Suprapubic skin (tissue), 4 donors: ENCODE measurements at regions not wholly inside any gene's neighbourhood (a gene's known extent, or its start where the extent isn't known, plus 50 kb on each side); places are given as distances from the start of the nearest gene placed in this dataset.

Experiments
- DNase-seq, 2 donors: peaks; one replicate each; pipeline ENCODE4 v3.0.0-alpha.2; 2019; ENCODE audit warnings: low spot score in 2 of 2
- H3K27ac ChIP-seq: fragments of 200-600 bp; sonication (generic); one replicate; pipeline ENCODE4 v1.5.1; 2019
- H3K27me3 ChIP-seq: fragments of 200-600 bp; sonication (generic); one replicate; pipeline ENCODE4 v1.5.1; 2019
- H3K36me3 ChIP-seq: fragments of 200-600 bp; sonication (generic); one replicate; pipeline ENCODE4 v1.5.1; 2019
- H3K4me1 ChIP-seq: fragments of 200-600 bp; sonication (generic); one replicate; pipeline ENCODE4 v1.5.1; 2019
- H3K4me3 ChIP-seq: fragments of 200-600 bp; sonication (generic); one replicate; pipeline ENCODE4 v1.5.1; 2019; ENCODE audit warnings: mild to moderate bottlenecking
- H3K9me3 ChIP-seq: fragments of 200-600 bp; sonication (generic); one replicate; pipeline ENCODE4 v1.5.1; 2019
- EP300 ChIP-seq: sonication (generic); formaldehyde crosslinking; IDR thresholded peaks from one replicate; pipeline ENCODE4 v1.6.1; 2017; ENCODE audit warnings: antibody characterized with exemption
- POLR2A ChIP-seq, 2 donors: fragments of 450-650 bp; IDR thresholded peaks; one replicate each; pipeline ENCODE4 v1.6.1; 2017; ENCODE audit warnings: antibody characterized with exemption in 2 of 2, mild to moderate bottlenecking in 2 of 2, moderate library complexity in 2 of 2
- POLR2AphosphoS5 ChIP-seq, 3 donors: sonication (generic); formaldehyde crosslinking; IDR thresholded peaks; one replicate each; pipeline ENCODE4 v1.6.1; 2017; ENCODE audit warnings: antibody characterized with exemption in 3 of 3
- WGBS: methylation state at CpG from one replicate; pipeline ENCODE4 v1.1.5; 2018; 5-methylcytosine and 5-hydroxymethylcytosine counted together
- TF ChIP-seq, protein P1 (sequence below), 2 donors: fragments of 200-600 bp in 1 of 2; fragments of 450-650 bp in 1 of 2; sonication (generic) in 1 of 2; IDR thresholded peaks; one replicate each; pipeline ENCODE4 v1.5.1; 2016 to 2019; ENCODE audit warnings: antibody characterized with exemption in 2 of 2, mild to moderate bottlenecking in 1 of 2, moderate library complexity in 1 of 2

GRCh38 chr15:100769043-100769974, 110.3 kb upstream of the ALDH1A3 start:
- Histone ChIP-seq H3K4me3 (no peak overlapping the region), H3K9me3 (no peaks in the 10 kb centered on the region), H3K4me1 (peaks cover 5% of the 10 kb centered on the region), H3K27me3 (peaks cover 3% of the 10 kb centered on the region), H3K27ac (no peak overlapping the region), H3K36me3 (no peaks in the 10 kb centered on the region)
- peak in 1 of 2 donors; percentile 77 for DNase-seq
- TF ChIP-seq POLR2AphosphoS5 (IDR thresholded peaks at IDR 0.05) (no peak), EP300 (no peak), POLR2A (IDR thresholded peaks at IDR 0.05) (no peak)
- TF ChIP-seq, protein P1, sequence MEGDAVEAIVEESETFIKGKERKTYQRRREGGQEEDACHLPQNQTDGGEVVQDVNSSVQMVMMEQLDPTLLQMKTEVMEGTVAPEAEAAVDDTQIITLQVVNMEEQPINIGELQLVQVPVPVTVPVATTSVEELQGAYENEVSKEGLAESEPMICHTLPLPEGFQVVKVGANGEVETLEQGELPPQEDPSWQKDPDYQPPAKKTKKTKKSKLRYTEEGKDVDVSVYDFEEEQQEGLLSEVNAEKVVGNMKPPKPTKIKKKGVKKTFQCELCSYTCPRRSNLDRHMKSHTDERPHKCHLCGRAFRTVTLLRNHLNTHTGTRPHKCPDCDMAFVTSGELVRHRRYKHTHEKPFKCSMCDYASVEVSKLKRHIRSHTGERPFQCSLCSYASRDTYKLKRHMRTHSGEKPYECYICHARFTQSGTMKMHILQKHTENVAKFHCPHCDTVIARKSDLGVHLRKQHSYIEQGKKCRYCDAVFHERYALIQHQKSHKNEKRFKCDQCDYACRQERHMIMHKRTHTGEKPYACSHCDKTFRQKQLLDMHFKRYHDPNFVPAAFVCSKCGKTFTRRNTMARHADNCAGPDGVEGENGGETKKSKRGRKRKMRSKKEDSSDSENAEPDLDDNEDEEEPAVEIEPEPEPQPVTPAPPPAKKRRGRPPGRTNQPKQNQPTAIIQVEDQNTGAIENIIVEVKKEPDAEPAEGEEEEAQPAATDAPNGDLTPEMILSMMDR (IDR thresholded peaks at IDR 0.05) = no peak
- WGBS = 92% methylated on average over 4 of the region's 15 CpGs

- Histone ChIP-seq H3K9me3 (no peaks in the 10 kb centered on the region), H3K27me3 (peaks cover 3% of the 10 kb centered on the region), H3K4me1 (peaks cover 5% of the 10 kb centered on the region), H3K4me3 (no peak overlapping the region), H3K27ac (no peak overlapping the region), H3K36me3 (no peaks in the 10 kb centered on the region)
- 67% methylated on average over 4 of the region's 4 CpGs for WGBS
- TF ChIP-seq EP300 (no peak), POLR2A (IDR thresholded peaks at IDR 0.05) (no peak), POLR2AphosphoS5 (IDR thresholded peaks at IDR 0.05) (no peak)
- TF ChIP-seq, protein P1 (IDR thresholded peaks at IDR 0.05) = no peak
- no peak for DNase-seq
Measured at GRCh38 chr15:100769975-100770340, 109.7 kb upstream of the ALDH1A3 start.

- H3K4me1 ChIP-seq = peaks cover 2% of the 10 kb centered on the region
- H3K36me3 ChIP-seq = no peaks in the 10 kb centered on the region
- no peak overlapping the region for H3K27ac ChIP-seq
- no peaks in the 10 kb centered on the region for H3K9me3 ChIP-seq
- peaks cover 3% of the 10 kb centered on the region for H3K27me3 ChIP-seq
- no peak overlapping the region for H3K4me3 ChIP-seq
- no peak for DNase-seq
- no peak for TF ChIP-seq EP300
- no peak for TF ChIP-seq POLR2AphosphoS5 (IDR thresholded peaks at IDR 0.05)
- no peak for TF ChIP-seq POLR2A (IDR thresholded peaks at IDR 0.05)
- TF ChIP-seq, protein P1 (IDR thresholded peaks at IDR 0.05) = no peak
- 72% methylated on average over 8 of the region's 12 CpGs for WGBS
Measured at GRCh38 chr15:100770661-100771584, 108.7 kb upstream of the ALDH1A3 start.

- WGBS = 55% methylated on average over 4 of the region's 4 CpGs
- H3K27me3 ChIP-seq = peaks cover 3% of the 10 kb centered on the region
- TF ChIP-seq, protein P1 (IDR thresholded peaks at IDR 0.05) = no peak
- TF ChIP-seq EP300 = no peak
- TF ChIP-seq POLR2AphosphoS5 (IDR thresholded peaks at IDR 0.05) = no peak
- no peak for TF ChIP-seq POLR2A (IDR thresholded peaks at IDR 0.05)
- DNase-seq = peak in 1 of 2 donors; percentile 68
- no peaks in the 10 kb centered on the region for H3K9me3 ChIP-seq
- no peak overlapping the region for H3K4me3 ChIP-seq
- H3K36me3 ChIP-seq = no peaks in the 10 kb centered on the region
- no peak overlapping the region for H3K27ac ChIP-seq
- no peaks in the 10 kb centered on the region for H3K4me1 ChIP-seq
Measured at GRCh38 chr15:100771746-100772145, 107.9 kb upstream of the ALDH1A3 start.
